ENCODE measurements at regions not wholly inside any gene's neighbourhood (a gene's known extent, or its start where the extent isn't known, plus 50 kb on each side); places are given as distances from the start of the nearest gene placed in this dataset.

GRCh38 chr3:18122264-18122663 is 302.9 kb downstream of the SATB1 start:
- TF ChIP-seq POLR2A (IDR thresholded peaks at IDR 0.05) (no peak), CTCF (IDR thresholded peaks at IDR 0.05) (no peak), EP300 (IDR thresholded peaks at IDR 0.05) (no peak), POLR2AphosphoS5 (IDR thresholded peaks at IDR 0.05) (no peak)
